GM23248 (cell line): ENCODE measurements at regions not wholly inside any gene's neighbourhood (a gene's known extent, or its start where the extent isn't known, plus 50 kb on each side); places are given as distances from the start of the nearest gene placed in this dataset.

Experiments
- EZH2 ChIP-seq: fragments of 200-600 bp; sonication (generic); IDR thresholded peaks from 2 replicates; pipeline ENCODE4 v1.6.1; 2018; ENCODE audit warnings: antibody characterized with exemption, mild to moderate bottlenecking; ENCODE audit not compliant: insufficient read depth, poor library complexity, severe bottlenecking
- EZH2phosphoT487 ChIP-seq: fragments of 200-600 bp; sonication (generic); IDR thresholded peaks from 2 replicates; pipeline ENCODE4 v1.6.1; 2018; ENCODE audit warnings: antibody characterized with exemption, moderate library complexity, mild to moderate bottlenecking, low read depth; ENCODE audit not compliant: insufficient read depth

DNA sequence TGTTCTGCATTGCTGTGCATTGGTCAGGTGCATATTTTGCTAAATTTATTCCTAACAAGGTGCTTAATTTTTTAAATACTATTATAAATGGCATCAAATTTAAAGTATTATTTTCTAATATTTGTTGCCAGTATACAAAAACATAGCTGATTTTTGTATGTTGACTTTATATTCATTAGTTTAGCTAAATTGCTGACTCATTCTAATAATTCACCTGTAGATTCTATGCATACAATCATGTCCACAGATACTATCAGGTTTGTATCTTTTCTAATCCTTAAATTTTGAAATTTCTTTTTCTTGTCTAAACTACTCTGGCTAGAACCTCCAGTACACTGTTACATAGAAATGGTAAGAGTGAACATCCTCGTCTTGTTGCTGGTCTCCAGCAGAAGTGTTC, 657.6 kb downstream of the CCDC171 start:
- no peak for TF ChIP-seq EZH2
- no peak for TF ChIP-seq EZH2phosphoT487
